H1 (cell line): ENCODE measurements at regions not wholly inside any gene's neighbourhood (a gene's known extent, or its start where the extent isn't known, plus 50 kb on each side); places are given as distances from the start of the nearest gene placed in this dataset.

Source experiments
- CHD1 ChIP-seq: IDR thresholded peaks from 2 replicates; pipeline ENCODE4 v1.6.1; 2012; ENCODE audit warnings: low read depth, low read length, improper control_type of control experiment
- CHD2 ChIP-seq: IDR thresholded peaks from 2 replicates; pipeline ENCODE4 v1.6.1; 2012; ENCODE audit warnings: low read length, improper control_type of control experiment
- GABPA ChIP-seq: IDR thresholded peaks from 2 replicates; pipeline ENCODE4 v1.6.1; 2011; ENCODE audit warnings: mild to moderate bottlenecking, low read length, moderate library complexity, borderline replicate concordance; ENCODE audit not compliant: insufficient read depth
- POLR2A ChIP-seq, 2 experiments: IDR thresholded peaks; 1 replicate in 1 of 2; 2 replicates in 1 of 2; pipeline ENCODE4 v1.6.1; 2011; ENCODE audit warnings: low read depth in 2 of 2, low read length in 2 of 2, mild to moderate bottlenecking in 2 of 2; ENCODE audit errors: control extremely low read depth in 1 of 2
- POU5F1 ChIP-seq: IDR thresholded peaks from 2 replicates; pipeline ENCODE4 v1.6.1; 2011; ENCODE audit warnings: low read depth, mild to moderate bottlenecking, low read length, moderate library complexity
- RFX5 ChIP-seq: IDR thresholded peaks from 2 replicates; pipeline ENCODE4 v1.6.1; 2011; ENCODE audit warnings: low read depth, low read length, improper control_type of control experiment, borderline replicate concordance
- RNF2 ChIP-seq: fragments of 200-900, 300-1000 bp; sonication (generic); IDR thresholded peaks from 2 replicates; pipeline ENCODE4 v1.7.1; 2016; ENCODE audit warnings: borderline replicate concordance, low read depth, mild to moderate bottlenecking, antibody characterized with exemption, low read length; ENCODE audit not compliant: poor library complexity, severe bottlenecking; ENCODE audit errors: missing control alignments
- SUZ12 ChIP-seq: fragments of 200-600 bp; sonication (generic); IDR thresholded peaks from 2 replicates; pipeline ENCODE4 v1.6.1; 2012; ENCODE audit warnings: mild to moderate bottlenecking, inconsistent platforms, low read length, moderate library complexity, mixed read lengths
- TAF1 ChIP-seq: IDR thresholded peaks from 2 replicates; pipeline ENCODE4 v1.6.1; 2011; ENCODE audit warnings: mild to moderate bottlenecking, low read depth, low read length
- TEAD4 ChIP-seq: IDR thresholded peaks from 2 replicates; pipeline ENCODE4 v1.6.1; 2012; ENCODE audit warnings: low read depth, low read length, inconsistent platforms, mixed read lengths
- ZNF274 ChIP-seq: IDR thresholded peaks from 2 replicates; pipeline ENCODE4 v1.7.0; 2012; ENCODE audit warnings: low read length, borderline replicate concordance; ENCODE audit errors: extremely low read depth
- TF ChIP-seq, protein P1 (sequence below), 3 experiments: IDR thresholded peaks; 1 replicate in 2 of 3; 2 replicates in 1 of 3; pipeline versions ENCODE4 v1.5.1 to v1.6.1; 2011; ENCODE audit warnings: low read length in 3 of 3, mild to moderate bottlenecking in 3 of 3, inconsistent platforms in 2 of 3, low read depth in 1 of 3, moderate library complexity in 1 of 3; ENCODE audit not compliant: insufficient read depth in 1 of 3; ENCODE audit errors: control extremely low read depth in 1 of 3
- TF ChIP-seq, protein P2 (sequence below): IDR thresholded peaks from 2 replicates; pipeline ENCODE4 v1.6.1; 2011; ENCODE audit warnings: low read depth, mild to moderate bottlenecking, low read length; ENCODE audit not compliant: insufficient read depth
- TF ChIP-seq, protein P3 (sequence below): IDR thresholded peaks from 2 replicates; pipeline ENCODE4 v1.6.1; 2012; ENCODE audit warnings: inconsistent platforms

DNA sequence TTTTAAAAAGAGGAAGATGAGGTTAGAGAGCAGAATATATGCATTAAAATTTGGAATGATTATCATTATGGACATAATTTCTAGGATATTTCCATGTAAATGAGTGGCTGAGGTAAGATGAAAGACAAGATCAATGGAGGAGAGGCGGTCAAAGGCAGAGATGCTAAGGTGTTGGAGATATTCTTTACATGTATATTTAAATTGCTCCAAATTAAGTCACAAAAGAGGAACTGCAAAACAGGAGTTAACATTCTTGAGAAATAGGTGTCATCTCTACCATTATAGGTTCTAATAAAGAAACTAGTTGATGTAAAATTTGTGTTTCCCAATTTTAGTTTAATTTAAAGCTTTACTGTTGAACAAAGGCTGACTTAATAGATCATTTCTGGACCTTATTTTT lies 268.5 kb upstream of the PPFIA2 start:
- TF ChIP-seq, protein P1, sequence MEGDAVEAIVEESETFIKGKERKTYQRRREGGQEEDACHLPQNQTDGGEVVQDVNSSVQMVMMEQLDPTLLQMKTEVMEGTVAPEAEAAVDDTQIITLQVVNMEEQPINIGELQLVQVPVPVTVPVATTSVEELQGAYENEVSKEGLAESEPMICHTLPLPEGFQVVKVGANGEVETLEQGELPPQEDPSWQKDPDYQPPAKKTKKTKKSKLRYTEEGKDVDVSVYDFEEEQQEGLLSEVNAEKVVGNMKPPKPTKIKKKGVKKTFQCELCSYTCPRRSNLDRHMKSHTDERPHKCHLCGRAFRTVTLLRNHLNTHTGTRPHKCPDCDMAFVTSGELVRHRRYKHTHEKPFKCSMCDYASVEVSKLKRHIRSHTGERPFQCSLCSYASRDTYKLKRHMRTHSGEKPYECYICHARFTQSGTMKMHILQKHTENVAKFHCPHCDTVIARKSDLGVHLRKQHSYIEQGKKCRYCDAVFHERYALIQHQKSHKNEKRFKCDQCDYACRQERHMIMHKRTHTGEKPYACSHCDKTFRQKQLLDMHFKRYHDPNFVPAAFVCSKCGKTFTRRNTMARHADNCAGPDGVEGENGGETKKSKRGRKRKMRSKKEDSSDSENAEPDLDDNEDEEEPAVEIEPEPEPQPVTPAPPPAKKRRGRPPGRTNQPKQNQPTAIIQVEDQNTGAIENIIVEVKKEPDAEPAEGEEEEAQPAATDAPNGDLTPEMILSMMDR (IDR thresholded peaks at IDR 0.05; ENCODE audit: control extremely low read depth in 1 of 3, insufficient read depth in 1 of 3, low read depth in 1 of 3, low read length in 3 of 3): no peak
- TF ChIP-seq POLR2A (IDR thresholded peaks at IDR 0.05; ENCODE audit: control extremely low read depth in 1 of 2, low read depth in 2 of 2, low read length in 2 of 2) (no peak), RFX5 (no peak), CHD1 (no peak), RNF2 (no peak), ZNF274 (no peak), TAF1 (no peak), POU5F1 (no peak), CHD2 (no peak), GABPA (no peak), TEAD4 (no peak), SUZ12 (no peak)
- TF ChIP-seq, protein P2, sequence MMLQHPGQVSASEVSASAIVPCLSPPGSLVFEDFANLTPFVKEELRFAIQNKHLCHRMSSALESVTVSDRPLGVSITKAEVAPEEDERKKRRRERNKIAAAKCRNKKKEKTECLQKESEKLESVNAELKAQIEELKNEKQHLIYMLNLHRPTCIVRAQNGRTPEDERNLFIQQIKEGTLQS: no peak
- TF ChIP-seq, protein P3, sequence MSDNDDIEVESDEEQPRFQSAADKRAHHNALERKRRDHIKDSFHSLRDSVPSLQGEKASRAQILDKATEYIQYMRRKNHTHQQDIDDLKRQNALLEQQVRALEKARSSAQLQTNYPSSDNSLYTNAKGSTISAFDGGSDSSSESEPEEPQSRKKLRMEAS: no peak
